Endothelial cell of umbilical vein (primary cell): ENCODE measurements at regions not wholly inside any gene's neighbourhood (a gene's known extent, or its start where the extent isn't known, plus 50 kb on each side); places are given as distances from the start of the nearest gene placed in this dataset.

Experiments used
- BruUV-seq: library from RNA; stranded (reverse); fragments of 400-500 nt; replicated peaks from 2 replicates; lab custom pipeline; 2021; lab: Mats Ljungman, UMichigan
- CTCF ChIA-PET: fragments of 300-600, 350-600 bp; sonication (Branson Sonifier 250); formaldehyde crosslinking; loops from one replicate; lab custom pipeline; 2021; ENCODE audit warnings: antibody characterized with exemption, inconsistent platforms; lab: Charles Lee
- POLR2A ChIA-PET: fragments of 300-600, 350-600 bp; sonication (Branson Sonifier 250); formaldehyde crosslinking; loops from one replicate; lab custom pipeline; 2021; ENCODE audit warnings: antibody characterized with exemption, inconsistent platforms; lab: Charles Lee
- DNase-seq: peaks from one replicate; pipeline ENCODE4 v3.0.0-alpha.2; 2011; ENCODE audit warnings: low read depth, low spot score
- FAIRE-seq: peaks from 2 replicates; lab custom pipeline; 2011; peaks lifted over from hg19 to GRCh38; lab: Jason Lieb, UNC
- H2AFZ ChIP-seq: 2 replicates; pipeline ENCODE4 v1.6.0; 2012; ENCODE audit warnings: low read depth, low read length, control low read depth, inconsistent platforms
- H3K27ac ChIP-seq: 2 replicates; pipeline ENCODE4 v1.5.1; 2011; ENCODE audit warnings: low read depth, mild to moderate bottlenecking, control low read depth, low read length, moderate library complexity; ENCODE audit not compliant: insufficient read depth
- H3K27me3 ChIP-seq, 2 experiments: 2 replicates each; pipeline versions ENCODE4 v1.6.0 to v1.6.1; 2011; ENCODE audit warnings: low read length in 2 of 2, mixed read lengths in 1 of 2; ENCODE audit not compliant: control insufficient read depth in 2 of 2, insufficient read depth in 2 of 2
- H3K36me3 ChIP-seq, 2 experiments: 2 replicates in 1 of 2; 3 replicates in 1 of 2; pipeline ENCODE4 v1.5.1; 2011; ENCODE audit warnings: low read length in 2 of 2, mild to moderate bottlenecking in 1 of 2, moderate library complexity in 1 of 2; ENCODE audit not compliant: control insufficient read depth in 2 of 2, insufficient read depth in 2 of 2; ENCODE audit errors: extremely low read depth in 1 of 2
- H3K4me1 ChIP-seq: 3 replicates; pipeline ENCODE4 v1.5.1; 2011; ENCODE audit warnings: mild to moderate bottlenecking, low read length; ENCODE audit not compliant: control insufficient read depth, insufficient read depth; ENCODE audit errors: extremely low read depth
- H3K4me2 ChIP-seq: 2 replicates; pipeline ENCODE4 v1.6.1; 2011; ENCODE audit warnings: low read length, control low read depth, mixed read lengths; ENCODE audit not compliant: insufficient read depth
- H3K4me3 ChIP-seq, 3 experiments: fragments of 200-600 bp in 1 of 3; sonication (generic), shearing (Covaris generic) in 1 of 3; replicated peaks in 1 of 3; 2 replicates each; pipeline ENCODE4 v1.5.1; 2011 to 2016; ENCODE audit warnings: control low read depth in 3 of 3, low read length in 3 of 3, mild to moderate bottlenecking in 2 of 3, inconsistent platforms in 1 of 3, low read depth in 1 of 3, moderate library complexity in 1 of 3; ENCODE audit not compliant: insufficient read depth in 1 of 3
- H3K79me2 ChIP-seq: 2 replicates; pipeline ENCODE4 v1.6.0; 2012; ENCODE audit warnings: low read length, inconsistent platforms; ENCODE audit not compliant: control insufficient read depth, insufficient read depth
- H3K9ac ChIP-seq: replicated peaks from 2 replicates; pipeline ENCODE3; 2011; ENCODE audit warnings: low read length, control low read depth; ENCODE audit not compliant: insufficient read depth; ENCODE audit errors: extremely low read depth
- H3K9me1 ChIP-seq: replicated peaks from 3 replicates; pipeline ENCODE4 v1.6.0; 2011; ENCODE audit warnings: mild to moderate bottlenecking, low read length; ENCODE audit not compliant: control insufficient read depth, insufficient read depth; ENCODE audit errors: extremely low read depth
- H3K9me3 ChIP-seq: replicated peaks from 2 replicates; pipeline ENCODE4 v1.5.1; 2012; ENCODE audit warnings: low read length, inconsistent platforms; ENCODE audit not compliant: control insufficient read depth, insufficient read depth
- H4K20me1 ChIP-seq: replicated peaks from 2 replicates; pipeline ENCODE3; 2011; ENCODE audit warnings: mild to moderate bottlenecking, low read length; ENCODE audit not compliant: control insufficient read depth, insufficient read depth; ENCODE audit errors: extremely low read depth
- EZH2 ChIP-seq: IDR thresholded peaks from 2 replicates; pipeline ENCODE4 v1.6.1; 2012; ENCODE audit warnings: borderline replicate concordance, low read depth, mild to moderate bottlenecking, moderate library complexity, low read length, inconsistent platforms; ENCODE audit not compliant: severe bottlenecking
- FOS ChIP-seq: IDR thresholded peaks from 2 replicates; pipeline ENCODE4 v1.6.1; 2011; ENCODE audit warnings: mild to moderate bottlenecking, low read length, moderate library complexity, borderline replicate concordance; ENCODE audit not compliant: insufficient read depth
- GATA2 ChIP-seq: IDR thresholded peaks from 2 replicates; pipeline ENCODE4 v1.7.0; 2011; ENCODE audit warnings: low read depth, mild to moderate bottlenecking, moderate library complexity, mixed read lengths, low read length; ENCODE audit not compliant: insufficient read length, insufficient read depth
- JUN ChIP-seq: IDR thresholded peaks from 2 replicates; pipeline ENCODE4 v1.6.1; 2011; ENCODE audit warnings: borderline replicate concordance, low read depth; ENCODE audit not compliant: insufficient read length, insufficient read depth
- MAX ChIP-seq: IDR thresholded peaks from 2 replicates; pipeline ENCODE4 v1.6.1; 2011; ENCODE audit not compliant: insufficient read depth, insufficient read length
- MYC ChIP-seq: IDR thresholded peaks from one replicate; pipeline ENCODE4 v1.6.1; 2011; ENCODE audit warnings: mild to moderate bottlenecking, low read depth, low read length
- POLR2A ChIP-seq: IDR thresholded peaks from 2 replicates; pipeline ENCODE4 v1.6.1; 2012; ENCODE audit warnings: low read depth, mild to moderate bottlenecking, control low read depth, low read length
- POLR2AphosphoS5 ChIP-seq: IDR thresholded peaks from 2 replicates; pipeline ENCODE4 v1.6.1; 2012; ENCODE audit warnings: low read depth, mild to moderate bottlenecking, control low read depth, low read length, moderate library complexity; ENCODE audit not compliant: insufficient read depth
- dilution Hi-C: fragments of 300-500 bp; cut with MboI; formaldehyde crosslinking; loops from one replicate; pipeline ENCODE4 v1.15.0; 2019; ENCODE audit warnings: low sequenced_read_pairs; ENCODE audit not compliant: extremely low pct_ligation_motif_present
- intact Hi-C: fragments of 100-400 bp; cut with micrococcal nuclease; formaldehyde crosslinking; loops from one replicate; pipeline ENCODE4 v1.10.0; 2022
- TF ChIP-seq, protein P1 (sequence below), 2 donors: IDR thresholded peaks; 1 replicate in 1 of 2; 2 replicates in 1 of 2; pipeline ENCODE4 v1.5.1; 2011; ENCODE audit warnings: low read length in 2 of 2, mild to moderate bottlenecking in 2 of 2, moderate library complexity in 2 of 2, control low read depth in 1 of 2, inconsistent platforms in 1 of 2, low read depth in 1 of 2; ENCODE audit not compliant: insufficient read depth in 1 of 2; ENCODE audit errors: extremely low read depth in 1 of 2

- DNase-seq, result no peak
- dilution Hi-C loops, result no loop called here
- CTCF ChIA-PET, result no interaction called here
- Histone ChIP-seq H3K36me3 (no peaks in the 10 kb centered on the region), H3K4me2 (no peak overlapping the region), H3K4me1 (no peaks in the 10 kb centered on the region), H3K9ac (no peak overlapping the region), H3K27ac (no peak overlapping the region), H3K9me3 (no peaks in the 10 kb centered on the region), H4K20me1 (no peaks in the 10 kb centered on the region), H3K4me3 (no peak overlapping the region), H3K27me3 (peaks cover 0 to 2% of the 10 kb centered on the region in 2 experiments), H3K79me2 (no peaks in the 10 kb centered on the region), H3K9me1 (no peaks in the 10 kb centered on the region), H2AFZ (no peak overlapping the region)
- BruUV-seq, result no TSS peak
- TF ChIP-seq JUN (no peak), POLR2A (no peak), GATA2 (no peak), EZH2 (no peak), MYC (no peak), MAX (no peak), POLR2AphosphoS5 (no peak), FOS (no peak)
- TF ChIP-seq, protein P1, sequence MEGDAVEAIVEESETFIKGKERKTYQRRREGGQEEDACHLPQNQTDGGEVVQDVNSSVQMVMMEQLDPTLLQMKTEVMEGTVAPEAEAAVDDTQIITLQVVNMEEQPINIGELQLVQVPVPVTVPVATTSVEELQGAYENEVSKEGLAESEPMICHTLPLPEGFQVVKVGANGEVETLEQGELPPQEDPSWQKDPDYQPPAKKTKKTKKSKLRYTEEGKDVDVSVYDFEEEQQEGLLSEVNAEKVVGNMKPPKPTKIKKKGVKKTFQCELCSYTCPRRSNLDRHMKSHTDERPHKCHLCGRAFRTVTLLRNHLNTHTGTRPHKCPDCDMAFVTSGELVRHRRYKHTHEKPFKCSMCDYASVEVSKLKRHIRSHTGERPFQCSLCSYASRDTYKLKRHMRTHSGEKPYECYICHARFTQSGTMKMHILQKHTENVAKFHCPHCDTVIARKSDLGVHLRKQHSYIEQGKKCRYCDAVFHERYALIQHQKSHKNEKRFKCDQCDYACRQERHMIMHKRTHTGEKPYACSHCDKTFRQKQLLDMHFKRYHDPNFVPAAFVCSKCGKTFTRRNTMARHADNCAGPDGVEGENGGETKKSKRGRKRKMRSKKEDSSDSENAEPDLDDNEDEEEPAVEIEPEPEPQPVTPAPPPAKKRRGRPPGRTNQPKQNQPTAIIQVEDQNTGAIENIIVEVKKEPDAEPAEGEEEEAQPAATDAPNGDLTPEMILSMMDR (IDR thresholded peaks at IDR 0.05; ENCODE audit: extremely low read depth in 1 of 2, insufficient read depth in 1 of 2, low read depth in 1 of 2, low read length in 2 of 2), result no peak
- intact Hi-C loops, result no loop called here
- no peak for FAIRE-seq
- POLR2A ChIA-PET, result no interaction called here
These were observed 62.8 kb upstream of the FAM20C start for GRCh38 chr7:129366-130221.
